HG02588 (cell line): ENCODE measurements at regions not wholly inside any gene's neighbourhood (a gene's known extent, or its start where the extent isn't known, plus 50 kb on each side); places are given as distances from the start of the nearest gene placed in this dataset.

Source experiments
- ATAC-seq: cut with Tn5 transposase; IDR thresholded peaks from one replicate; pipeline ENCODE4 v1.9.1; 2021; ENCODE audit warnings: mild to moderate bottlenecking, moderate library complexity; ENCODE audit not compliant: unreplicated experiment

DNA sequence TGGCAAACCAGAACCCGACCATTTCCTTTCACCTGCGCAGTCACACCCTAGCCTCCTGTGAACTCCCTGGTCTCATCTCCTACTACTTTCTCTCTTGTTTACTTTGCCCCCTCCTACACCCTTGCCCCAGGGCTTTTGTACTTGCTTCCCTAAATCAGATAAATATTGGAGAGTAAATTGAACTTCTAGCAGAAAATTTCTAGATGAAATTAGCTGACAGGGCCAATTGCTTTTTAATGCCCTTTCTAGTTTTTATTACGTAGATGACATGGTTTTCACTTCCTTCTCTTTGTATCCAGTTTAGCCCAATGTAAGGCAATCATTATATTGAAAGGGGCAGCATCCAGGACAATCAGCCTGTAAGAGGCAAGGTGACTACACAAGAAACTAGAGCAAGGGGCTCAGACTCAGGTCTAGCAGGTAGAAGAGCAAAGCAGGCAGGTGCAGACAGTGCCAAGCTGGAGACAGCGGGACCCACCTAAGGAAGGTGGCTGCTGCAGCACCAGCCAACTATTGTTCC, 56.2 kb upstream of the TOPAZ1 start:
- ATAC-seq = no peak

DNA sequence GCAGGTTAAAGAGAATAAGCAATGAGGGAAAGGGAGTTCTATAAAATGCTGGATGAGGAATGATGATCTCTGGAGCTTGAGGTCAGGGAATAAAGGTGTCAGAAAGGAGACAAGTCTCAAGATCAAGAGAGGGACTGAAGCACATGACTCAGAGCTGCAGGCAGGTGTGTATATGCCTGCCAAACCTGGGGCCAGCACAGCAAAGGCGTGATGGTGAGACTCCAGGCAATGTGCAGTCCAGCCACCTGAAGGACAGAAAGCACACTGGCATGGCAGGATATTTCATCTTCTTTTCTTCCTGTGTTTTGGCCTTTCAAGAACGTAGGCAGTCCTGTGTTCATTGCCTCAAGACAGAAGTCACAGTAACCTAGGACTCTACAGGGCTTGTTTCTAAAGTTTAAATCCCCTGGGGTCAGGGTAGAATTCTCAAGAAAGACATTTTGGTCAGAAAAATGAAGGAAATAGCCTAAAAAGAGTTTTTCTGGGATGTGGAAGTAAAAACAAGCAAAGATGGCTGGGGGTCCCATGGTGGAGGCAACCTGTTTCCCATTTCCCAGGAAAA, 55.5 kb upstream of the TOPAZ1 start:
- no peak for ATAC-seq

DNA sequence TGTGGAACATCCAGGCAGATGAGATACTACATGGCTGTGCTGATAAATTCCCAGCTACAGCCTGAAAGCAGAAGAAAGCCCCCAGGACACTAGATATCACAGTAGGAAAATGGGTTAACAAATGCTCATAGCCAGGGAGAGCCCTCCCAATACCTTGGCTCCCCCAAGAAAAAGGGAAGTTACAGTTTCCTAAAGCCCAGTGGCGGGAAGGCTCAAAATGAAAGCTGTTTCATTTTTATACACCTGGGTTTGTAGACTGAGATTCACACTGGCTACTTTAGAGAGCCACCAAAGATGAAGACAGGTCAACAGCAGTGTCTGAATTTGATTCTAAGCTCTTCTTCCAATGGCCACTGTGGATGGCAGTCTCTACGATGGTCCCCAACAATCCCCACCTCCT, 55.0 kb upstream of the TOPAZ1 start:
- no peak for ATAC-seq
